ENCODE measurements at regions not wholly inside any gene's neighbourhood (a gene's known extent, or its start where the extent isn't known, plus 50 kb on each side); places are given as distances from the start of the nearest gene placed in this dataset.

GRCh38 chr7:130912082-130912861, 178.3 kb upstream of the KLF14 start:
- Histone ChIP-seq H3K27ac (peak overlapping the region; percentile 53 to 70), H3K36me3 (peaks cover 0 to 12% (median 0%) of the 10 kb centered on the region in 3 donors), H3K9me3 (no peaks in the 10 kb centered on the region), H3K4me1 (peaks cover 0 to 76% (median 61%) of the 10 kb centered on the region in 4 donors), H3K4me3 (peak overlapping the region; percentile 37 to 55), H3K27me3 (no peaks in the 10 kb centered on the region)
- intact Hi-C loops (cut with DNase I; ENCODE audit: low total_unique reads), result no loop called here
- no peak for TF ChIP-seq CTCF (IDR thresholded peaks at IDR 0.05)
- no peak for DNase-seq

- Histone ChIP-seq H3K4me3 (peak overlapping the region; percentile 37 to 55), H3K27me3 (no peaks in the 10 kb centered on the region), H3K27ac (peak overlapping the region; percentile 53 to 70), H3K4me1 (peaks cover 0 to 76% (median 63%) of the 10 kb centered on the region in 4 donors), H3K36me3 (peaks cover 0 to 11% (median 0%) of the 10 kb centered on the region in 3 donors), H3K9me3 (no peaks in the 10 kb centered on the region)
- intact Hi-C loops (cut with DNase I; ENCODE audit: low total_unique reads), result no loop called here
- no peak for TF ChIP-seq CTCF (IDR thresholded peaks at IDR 0.05)
- peak; percentile 79 to 87 for DNase-seq
Observed at GRCh38 chr7:130912862-130913638, 179.0 kb upstream of the KLF14 start.

DNA sequence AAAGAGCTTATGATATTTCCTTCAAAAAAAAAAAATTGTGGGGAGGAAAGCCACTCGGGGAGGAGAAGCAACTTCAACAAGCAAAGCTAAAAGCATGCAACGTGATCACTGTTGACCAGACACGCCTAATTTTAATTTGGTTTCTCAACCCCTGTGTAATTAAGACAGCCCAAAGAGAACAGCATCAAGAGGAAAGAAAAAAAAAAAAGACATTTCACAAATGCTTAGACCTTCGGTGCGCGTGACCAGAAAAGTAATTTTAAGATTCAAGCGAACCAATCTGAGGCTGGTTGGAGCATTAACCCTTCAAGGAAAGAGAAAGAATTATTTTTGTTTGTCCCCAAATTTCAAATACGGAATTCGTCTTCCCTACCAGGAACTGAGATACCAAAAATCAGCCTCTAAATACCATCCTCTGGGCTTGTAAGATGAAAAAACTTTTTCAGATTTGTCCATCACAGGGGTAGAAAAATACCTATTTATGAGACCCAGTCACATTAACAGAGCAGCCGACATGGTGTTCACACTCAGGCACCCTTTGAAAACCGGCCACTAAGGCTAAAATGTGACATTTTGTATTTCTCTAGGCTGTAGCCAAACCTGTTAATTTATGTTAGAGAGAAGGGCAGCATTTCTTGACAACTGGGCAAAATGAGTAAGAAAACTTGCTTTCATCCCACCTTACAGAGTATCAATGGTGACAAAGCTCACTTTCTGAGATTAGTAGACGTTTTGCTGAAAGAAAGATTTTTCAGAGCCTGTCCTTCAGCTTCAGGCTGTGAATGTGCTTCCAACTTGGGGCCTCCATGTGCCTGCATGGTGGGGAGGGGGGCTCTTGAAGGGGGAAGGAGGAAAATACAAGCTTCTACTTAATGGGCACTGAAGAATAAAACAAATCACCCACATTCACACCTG, 179.9 kb upstream of the KLF14 start:
- intact Hi-C loops (cut with DNase I; ENCODE audit: low total_unique reads), result no loop called here
- Histone ChIP-seq H3K36me3 (peaks cover 0 to 3% (median 0%) of the 10 kb centered on the region in 3 donors), H3K4me3 (peak overlapping the region; percentile 37 to 55), H3K27ac (peak overlapping the region; percentile 53 to 70), H3K27me3 (no peaks in the 10 kb centered on the region), H3K4me1 (peaks cover 0 to 85% (median 69%) of the 10 kb centered on the region in 4 donors), H3K9me3 (no peaks in the 10 kb centered on the region)
- no peak for TF ChIP-seq CTCF (IDR thresholded peaks at IDR 0.05)
- no peak for DNase-seq

- peaks cover 0 to 86% (median 75%) of the 10 kb centered on the region in 4 donors for H3K4me1 ChIP-seq
- DNase-seq, result no peak
- no peak for TF ChIP-seq CTCF (IDR thresholded peaks at IDR 0.05)
- no peaks in the 10 kb centered on the region for H3K9me3 ChIP-seq
- H3K27ac ChIP-seq, result peak overlapping the region; percentile 53 to 70
- no peaks in the 10 kb centered on the region for H3K27me3 ChIP-seq
- intact Hi-C loops (cut with DNase I; ENCODE audit: low total_unique reads), result no loop called here
- no peak overlapping the region for H3K4me3 ChIP-seq
- H3K36me3 ChIP-seq, result peaks cover 0 to 3% (median 0%) of the 10 kb centered on the region in 3 donors
Observed at GRCh38 chr7:130914554-130915294, 180.7 kb upstream of the KLF14 start.
